HG03025 (cell line): ENCODE measurements at regions not wholly inside any gene's neighbourhood (a gene's known extent, or its start where the extent isn't known, plus 50 kb on each side); places are given as distances from the start of the nearest gene placed in this dataset.
"Not testable (repeated sequence)": the region's sequence is repeated elsewhere in the genome, so short reads cannot be mapped to it uniquely, and the experiment has no call there.

Experiments used
- ATAC-seq: cut with Tn5 transposase; IDR thresholded peaks from one replicate; pipeline ENCODE4 v1.9.1; 2021; ENCODE audit warnings: mild to moderate bottlenecking, moderate library complexity; ENCODE audit not compliant: unreplicated experiment, low FRiP score

- ATAC-seq: no peak
These were observed 72.5 kb downstream of the RRAGC start for GRCh38 chr1:38787041-38787440.

- ATAC-seq: no peak
These were observed 73.5 kb downstream of the RRAGC start for GRCh38 chr1:38786040-38786436.

- no peak for ATAC-seq
These were observed 74.1 kb downstream of the RRAGC start for GRCh38 chr1:38785285-38786039.

- ATAC-seq: no peak
These were observed 74.9 kb downstream of the RRAGC start for GRCh38 chr1:38784452-38785284.

GRCh38 chr1:38783640-38784229 lies 75.8 kb downstream of the RRAGC start:
- ATAC-seq: no peak

- no peak for ATAC-seq
These were observed 77.5 kb downstream of the RRAGC start for GRCh38 chr1:38781872-38782617.

- no peak for ATAC-seq
These were observed 79.4 kb downstream of the RRAGC start for GRCh38 chr1:38780133-38780532.

- ATAC-seq: no peak
These were observed 80.1 kb downstream of the RRAGC start for GRCh38 chr1:38779491-38779890.

- no peak for ATAC-seq
These were observed 81.1 kb downstream of the RRAGC start for GRCh38 chr1:38778521-38778920.

- no peak for ATAC-seq
These were observed 81.5 kb downstream of the RRAGC start for GRCh38 chr1:38778051-38778450.

GRCh38 chr1:38777464-38777957 lies 82.1 kb downstream of the RRAGC start:
- no peak for ATAC-seq

- ATAC-seq: no peak
These were observed 83.0 kb downstream of the RRAGC start for GRCh38 chr1:38776466-38777065.

GRCh38 chr1:38775175-38775845 lies 84.3 kb downstream of the RRAGC start:
- ATAC-seq: no peak

GRCh38 chr1:38773483-38773882 lies 86.1 kb downstream of the RRAGC start:
- ATAC-seq: no peak

- no peak for ATAC-seq
These were observed 86.6 kb downstream of the RRAGC start for GRCh38 chr1:38772953-38773352.

GRCh38 chr1:38772026-38772425 lies 87.5 kb downstream of the RRAGC start:
- no peak for ATAC-seq

- ATAC-seq: not testable (repeated sequence)
These were observed 88.9 kb downstream of the RRAGC start for GRCh38 chr1:38770516-38771173.

- ATAC-seq: no peak
These were observed 93.4 kb downstream of the RRAGC start for GRCh38 chr1:38766125-38766524.

- ATAC-seq: no peak
These were observed 96.5 kb downstream of the RRAGC start for GRCh38 chr1:38763121-38763520.
